ENCODE measurements at regions not wholly inside any gene's neighbourhood (a gene's known extent, or its start where the extent isn't known, plus 50 kb on each side); places are given as distances from the start of the nearest gene placed in this dataset.

DNA sequence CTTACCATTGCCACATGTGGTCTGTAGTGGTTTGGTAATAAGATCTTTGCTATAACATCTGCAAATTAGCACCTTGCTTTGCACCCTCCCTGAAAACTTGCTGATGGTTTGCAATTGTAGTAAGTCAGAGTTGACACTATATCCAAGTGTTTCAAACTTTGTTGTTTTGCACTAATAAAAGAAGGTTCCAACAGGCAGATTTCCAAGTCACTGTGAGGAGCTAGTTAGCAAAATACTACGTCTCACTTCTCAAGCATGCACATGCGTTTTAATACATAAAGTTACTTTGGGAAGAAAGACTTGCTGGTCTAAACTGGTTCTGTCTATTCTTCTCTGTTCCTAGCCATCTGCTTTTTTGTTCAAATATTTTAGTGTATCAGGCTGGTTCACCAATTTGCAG lies 103.7 kb upstream of the ZNF521 start:
- TF ChIP-seq, protein P1, sequence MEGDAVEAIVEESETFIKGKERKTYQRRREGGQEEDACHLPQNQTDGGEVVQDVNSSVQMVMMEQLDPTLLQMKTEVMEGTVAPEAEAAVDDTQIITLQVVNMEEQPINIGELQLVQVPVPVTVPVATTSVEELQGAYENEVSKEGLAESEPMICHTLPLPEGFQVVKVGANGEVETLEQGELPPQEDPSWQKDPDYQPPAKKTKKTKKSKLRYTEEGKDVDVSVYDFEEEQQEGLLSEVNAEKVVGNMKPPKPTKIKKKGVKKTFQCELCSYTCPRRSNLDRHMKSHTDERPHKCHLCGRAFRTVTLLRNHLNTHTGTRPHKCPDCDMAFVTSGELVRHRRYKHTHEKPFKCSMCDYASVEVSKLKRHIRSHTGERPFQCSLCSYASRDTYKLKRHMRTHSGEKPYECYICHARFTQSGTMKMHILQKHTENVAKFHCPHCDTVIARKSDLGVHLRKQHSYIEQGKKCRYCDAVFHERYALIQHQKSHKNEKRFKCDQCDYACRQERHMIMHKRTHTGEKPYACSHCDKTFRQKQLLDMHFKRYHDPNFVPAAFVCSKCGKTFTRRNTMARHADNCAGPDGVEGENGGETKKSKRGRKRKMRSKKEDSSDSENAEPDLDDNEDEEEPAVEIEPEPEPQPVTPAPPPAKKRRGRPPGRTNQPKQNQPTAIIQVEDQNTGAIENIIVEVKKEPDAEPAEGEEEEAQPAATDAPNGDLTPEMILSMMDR (conservative IDR thresholded peaks at IDR 0.05; ENCODE audit: low read length): no peak
- TF ChIP-seq EZH2phosphoT487 (IDR thresholded peaks at IDR 0.05; ENCODE audit: borderline replicate concordance): no peak

Measured in Loucy (cell line).